Activated CD8-positive, alpha-beta memory T cell treated with anti-CD3 and anti-CD28 coated beads, Interleukin-2, amount 10 ng/mL, durations not matched to agents 7 days and 5 days (primary cell): ENCODE measurements at regions not wholly inside any gene's neighbourhood (a gene's known extent, or its start where the extent isn't known, plus 50 kb on each side); places are given as distances from the start of the nearest gene placed in this dataset.
"Not testable (repeated sequence)": the region's sequence is repeated elsewhere in the genome, so short reads cannot be mapped to it uniquely, and the experiment has no call there.

Source experiments
- ATAC-seq: fragments of 150-1000 bp; cut with Tn5 transposase; one replicate; pipeline ENCODE4 v1.10.0; 2021; ENCODE audit warnings: moderate library complexity
- CTCF ChIA-PET: fragments of 350-600 bp; sonication (Branson Sonifier 250); formaldehyde crosslinking; loops from one replicate; lab custom pipeline; 2021; ENCODE audit warnings: antibody characterized with exemption; lab: Charles Lee
- DNase-seq: peaks from one replicate; pipeline ENCODE4 v3.0.0-alpha.2; 2020
- H3K27ac Mint-ChIP-seq: one replicate; pipeline ENCODE4 v1.8.0; 2021; ENCODE audit warnings: mild to moderate bottlenecking, mixed read lengths
- H3K27me3 Mint-ChIP-seq: one replicate; pipeline ENCODE4 v1.8.0; 2021; ENCODE audit warnings: mixed read lengths
- H3K36me3 Mint-ChIP-seq: one replicate; pipeline ENCODE4 v1.8.0; 2021; ENCODE audit warnings: mild to moderate bottlenecking, mixed read lengths
- H3K4me1 Mint-ChIP-seq: one replicate; pipeline ENCODE4 v1.8.0; 2021; ENCODE audit warnings: mixed read lengths
- H3K4me3 Mint-ChIP-seq: one replicate; pipeline ENCODE4 v1.8.0; 2021; ENCODE audit warnings: mild to moderate bottlenecking, moderate library complexity, mixed read lengths
- H3K9me3 Mint-ChIP-seq: one replicate; pipeline ENCODE4 v1.8.0; 2022; ENCODE audit warnings: low read depth, mixed read lengths

DNA sequence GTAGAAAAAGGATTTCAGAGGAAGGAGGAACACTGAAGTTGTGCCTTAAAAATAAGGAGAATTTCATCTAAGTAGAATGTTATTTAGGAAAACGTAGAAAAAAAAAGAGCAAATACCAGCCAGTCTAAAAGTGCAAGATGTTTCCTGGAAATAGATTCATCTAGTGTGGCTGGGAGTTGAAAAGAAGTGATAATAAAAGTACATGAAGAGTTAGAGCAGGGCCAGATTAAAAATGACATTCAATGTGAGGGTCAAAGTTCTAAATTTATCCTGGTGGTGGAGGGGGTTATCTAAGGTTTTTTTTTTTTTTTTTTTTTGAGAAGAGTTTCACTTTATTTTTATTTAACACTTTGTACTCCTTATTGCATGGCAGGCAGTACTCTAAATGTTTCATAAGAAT lies 289.3 kb downstream of the MDFIC start:
- ATAC-seq (no peak), DNase-seq (no peak)
- Mint-ChIP-seq H3K36me3 (peaks cover 4% of the 10 kb centered on the region), H3K4me3 (no peak overlapping the region), H3K9me3 (peaks cover 11% of the 10 kb centered on the region), H3K27me3 (no peaks in the 10 kb centered on the region), H3K4me1 (peaks cover 3% of the 10 kb centered on the region), H3K27ac (no peak overlapping the region)
- CTCF ChIA-PET: no interaction called here

DNA sequence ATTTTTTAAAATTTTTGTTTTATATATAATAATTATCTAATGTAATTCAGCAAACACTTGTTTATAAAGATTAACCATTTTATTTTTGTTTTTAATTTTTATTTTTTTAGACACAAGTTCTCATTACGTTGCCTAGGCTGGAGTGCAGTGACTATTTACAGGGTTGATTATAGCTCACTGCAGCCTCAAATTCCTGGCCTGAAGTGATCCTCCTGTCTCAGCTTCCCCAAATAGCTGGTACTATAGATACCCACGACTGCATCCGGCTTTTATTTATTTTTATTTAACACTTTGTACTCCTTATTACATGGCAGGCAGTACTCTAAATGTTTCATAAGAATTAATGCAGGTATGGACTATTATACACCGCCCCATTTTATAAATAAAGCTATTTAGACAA lies 288.7 kb downstream of the MDFIC start:
- CTCF ChIA-PET: no interaction called here
- Mint-ChIP-seq H3K36me3 (peaks cover 8% of the 10 kb centered on the region), H3K4me1 (peaks cover 3% of the 10 kb centered on the region), H3K9me3 (peaks cover 11% of the 10 kb centered on the region), H3K4me3 (no peak overlapping the region), H3K27me3 (no peaks in the 10 kb centered on the region), H3K27ac (no peak overlapping the region)
- ATAC-seq (no peak), DNase-seq (no peak)

DNA sequence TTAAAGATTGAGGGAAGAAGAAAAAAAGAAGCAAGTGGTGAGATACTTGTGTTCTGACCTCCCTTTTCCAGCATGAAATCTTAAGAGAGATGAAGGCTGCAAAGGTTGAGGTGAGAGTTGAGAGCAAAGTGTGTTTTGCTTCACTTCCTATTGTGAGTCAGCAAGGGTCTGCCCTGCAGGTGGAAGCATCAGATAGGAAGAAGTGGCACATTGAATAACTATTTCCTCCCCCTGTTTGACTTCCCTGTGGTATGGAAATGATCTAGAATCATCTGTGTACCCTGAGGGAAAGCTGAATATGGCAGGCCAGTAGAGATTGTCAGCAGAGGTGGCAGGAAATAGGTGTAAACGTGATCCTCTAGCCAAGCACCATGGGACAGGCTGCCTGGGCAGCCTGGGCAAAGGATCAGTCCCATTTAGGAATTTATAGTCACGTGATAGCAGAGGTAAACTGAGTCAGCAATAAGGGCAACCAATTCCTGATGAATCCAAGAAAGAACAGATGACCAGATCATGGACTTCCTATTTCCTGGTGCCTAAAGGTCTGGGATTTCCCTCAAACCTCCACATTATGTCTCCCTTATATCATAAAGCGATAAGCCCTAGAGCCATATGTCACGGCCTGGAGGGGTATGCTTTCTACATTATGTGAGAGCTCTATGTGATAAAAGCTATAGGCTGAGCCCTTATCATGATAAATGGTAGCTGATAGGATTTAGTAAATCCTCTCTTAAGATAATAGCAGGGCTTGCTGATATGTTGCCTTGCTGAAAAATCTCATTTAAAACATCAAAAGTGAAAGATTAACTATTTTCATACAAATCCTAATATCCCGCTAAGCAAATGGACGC lies 287.0 kb downstream of the MDFIC start:
- CTCF ChIA-PET: no interaction called here

DNA sequence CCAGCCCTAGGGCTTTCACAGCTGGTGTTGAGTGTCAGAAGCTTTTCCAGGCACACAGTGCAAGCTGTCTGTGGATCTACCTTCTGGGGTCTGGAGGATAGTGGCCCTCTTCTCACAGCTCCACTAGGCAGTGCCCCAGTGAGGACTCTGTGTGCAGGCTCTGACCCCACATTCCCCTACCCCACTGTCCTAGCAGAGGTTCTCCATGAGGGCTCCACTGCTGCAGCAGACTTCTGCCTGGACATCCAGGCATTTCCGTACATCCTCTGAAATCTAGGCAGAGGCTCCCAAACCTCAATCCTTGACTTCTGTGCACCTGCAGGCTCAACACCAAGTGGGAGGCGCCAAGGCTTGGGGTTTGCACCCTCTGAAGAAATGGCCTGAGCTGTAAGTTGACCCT lies 284.5 kb downstream of the MDFIC start:
- H3K27ac Mint-ChIP-seq, DNase-seq, H3K9me3 Mint-ChIP-seq, H3K4me1 Mint-ChIP-seq, H3K4me3 Mint-ChIP-seq, CTCF ChIA-PET, ATAC-seq, H3K27me3 Mint-ChIP-seq: not testable (repeated sequence)
- H3K36me3 Mint-ChIP-seq: peaks cover 11% of the 10 kb centered on the region

More for the DNA sequence above, 287.0 kb downstream of the MDFIC start:
- Mint-ChIP-seq H3K4me3 (no peak overlapping the region), H3K27me3 (no peaks in the 10 kb centered on the region), H3K9me3 (peaks cover 13% of the 10 kb centered on the region), H3K36me3 (peaks cover 11% of the 10 kb centered on the region), H3K27ac (no peak overlapping the region), H3K4me1 (peaks cover 3% of the 10 kb centered on the region)
- DNase-seq (no peak), ATAC-seq (no peak)

DNA sequence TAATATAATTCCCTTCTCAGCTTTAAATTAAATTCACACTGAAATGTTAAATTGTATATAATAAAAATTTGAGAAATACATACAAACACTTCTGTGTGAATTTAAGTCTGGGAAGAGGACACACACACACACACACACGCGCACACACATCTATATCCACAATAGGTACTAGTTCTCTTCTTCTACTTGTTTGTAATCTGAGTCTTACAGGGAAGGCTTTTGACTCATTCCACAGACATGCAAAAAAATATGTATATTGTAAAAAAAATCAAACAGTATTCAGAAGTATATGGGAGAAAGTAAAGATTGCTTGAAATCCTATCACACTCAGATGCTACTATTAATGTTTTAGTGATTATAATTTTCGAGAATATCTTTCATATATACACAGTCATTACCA lies 276.2 kb downstream of the MDFIC start:
- Mint-ChIP-seq H3K9me3 (no peaks in the 10 kb centered on the region), H3K27me3 (no peaks in the 10 kb centered on the region), H3K36me3 (no peaks in the 10 kb centered on the region), H3K4me3 (no peak overlapping the region), H3K27ac (no peak overlapping the region), H3K4me1 (no peaks in the 10 kb centered on the region)
- no peak for ATAC-seq
- CTCF ChIA-PET: no interaction called here
- no peak for DNase-seq

DNA sequence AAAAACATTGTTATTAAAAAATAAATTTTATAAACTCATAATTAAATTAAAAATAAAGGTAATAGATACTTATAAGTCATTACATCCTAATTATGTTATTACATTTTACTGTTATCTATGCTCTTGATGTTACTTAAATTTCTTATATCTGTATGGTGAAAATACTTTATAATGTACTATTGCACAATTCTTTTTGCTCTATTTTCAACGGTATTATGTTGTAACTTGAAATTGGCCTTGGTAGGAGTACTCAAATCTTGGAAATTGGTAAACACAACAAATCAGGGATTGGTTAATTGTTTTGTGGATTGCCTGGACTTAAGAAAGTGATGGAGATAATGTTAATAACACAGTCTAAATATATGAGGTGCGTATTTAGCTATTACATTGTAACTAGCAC lies 273.3 kb downstream of the MDFIC start:
- CTCF ChIA-PET: no interaction called here
- no peaks in the 10 kb centered on the region for H3K4me1 Mint-ChIP-seq
- H3K9me3 Mint-ChIP-seq: no peaks in the 10 kb centered on the region
- H3K4me3 Mint-ChIP-seq: no peak overlapping the region
- ATAC-seq (no peak), DNase-seq (no peak)
- H3K36me3 Mint-ChIP-seq: no peaks in the 10 kb centered on the region
- H3K27ac Mint-ChIP-seq: no peak overlapping the region
- H3K27me3 Mint-ChIP-seq: no peaks in the 10 kb centered on the region

DNA sequence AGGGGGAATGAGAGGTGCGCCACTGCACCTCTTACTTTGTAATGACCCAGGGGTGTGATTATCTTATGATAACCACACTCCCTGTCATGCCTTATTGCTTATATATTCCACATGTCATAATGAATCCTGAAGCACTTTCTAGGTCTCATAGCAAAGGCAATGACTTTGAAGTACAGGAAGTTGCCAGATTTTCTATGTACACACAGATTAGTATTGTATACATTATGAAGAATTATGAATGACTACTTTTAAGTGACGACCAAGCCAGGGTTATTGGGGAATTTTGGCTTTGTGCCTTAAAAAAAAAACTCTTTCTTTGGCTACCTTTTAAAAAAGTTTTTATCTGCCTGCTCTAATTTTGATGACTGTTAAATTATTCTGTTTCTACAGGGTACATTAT lies 269.6 kb downstream of the MDFIC start:
- H3K27me3 Mint-ChIP-seq: no peaks in the 10 kb centered on the region
- no peak overlapping the region for H3K4me3 Mint-ChIP-seq
- H3K36me3 Mint-ChIP-seq: peaks cover 1% of the 10 kb centered on the region
- H3K4me1 Mint-ChIP-seq: no peaks in the 10 kb centered on the region
- CTCF ChIA-PET: no interaction called here
- no peak for DNase-seq
- no peak overlapping the region for H3K27ac Mint-ChIP-seq
- no peak for ATAC-seq
- H3K9me3 Mint-ChIP-seq: no peaks in the 10 kb centered on the region

DNA sequence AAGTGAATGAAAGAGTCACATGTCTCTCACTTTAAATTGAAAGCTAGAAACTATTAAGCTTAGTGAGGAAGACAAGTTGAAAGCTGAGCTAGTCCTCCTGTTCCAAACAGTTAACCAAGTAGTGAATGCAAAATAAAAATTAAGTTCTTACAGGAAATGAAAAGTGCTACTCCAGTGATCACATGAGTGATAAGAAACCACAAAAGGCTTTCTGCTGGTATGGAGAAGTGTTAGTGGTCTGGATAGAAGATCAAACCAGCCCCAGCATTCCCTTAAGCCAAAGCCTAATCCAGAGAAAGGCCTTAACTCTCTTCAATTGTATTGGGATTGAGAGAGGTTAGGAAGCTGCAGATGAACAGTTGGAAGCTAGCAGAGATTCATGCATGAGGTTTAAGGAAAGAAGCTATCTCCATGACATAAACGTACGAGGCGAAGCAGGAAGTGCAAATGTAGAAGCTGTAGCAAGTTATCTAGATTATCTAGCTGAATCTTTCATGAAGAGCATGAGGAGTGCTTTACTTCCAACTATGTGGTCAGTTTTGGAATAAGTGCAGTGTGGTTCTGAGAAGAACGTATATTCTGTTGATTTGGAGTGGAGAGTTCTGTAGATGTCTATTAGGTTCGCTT lies 261.6 kb downstream of the MDFIC start:
- ATAC-seq (no peak), DNase-seq (no peak)
- H3K36me3 Mint-ChIP-seq: peaks cover 1% of the 10 kb centered on the region
- H3K9me3 Mint-ChIP-seq: no peaks in the 10 kb centered on the region
- no peaks in the 10 kb centered on the region for H3K27me3 Mint-ChIP-seq
- H3K4me1 Mint-ChIP-seq: peaks cover 8% of the 10 kb centered on the region
- no peak overlapping the region for H3K27ac Mint-ChIP-seq
- CTCF ChIA-PET: no interaction called here
- no peak overlapping the region for H3K4me3 Mint-ChIP-seq

DNA sequence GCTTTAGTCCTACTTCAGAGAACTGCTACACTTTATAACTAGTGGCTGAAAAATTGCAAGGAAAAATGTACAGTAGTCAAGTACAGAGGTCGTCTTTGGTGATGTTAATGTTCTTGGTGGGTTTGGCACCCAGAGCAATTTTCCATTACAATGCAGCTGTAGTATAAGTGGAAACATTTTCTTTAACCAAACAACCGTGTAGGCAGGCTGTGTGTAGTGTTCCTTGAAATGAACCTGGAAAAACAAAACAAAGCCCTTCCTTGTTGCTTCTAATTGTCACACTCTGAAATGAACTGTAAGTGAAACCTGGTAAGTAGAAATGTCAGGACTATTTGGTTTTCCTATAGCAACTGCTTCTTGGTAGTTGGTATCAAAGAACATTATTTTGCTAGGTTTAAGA lies 256.9 kb downstream of the MDFIC start:
- Mint-ChIP-seq H3K36me3 (no peaks in the 10 kb centered on the region), H3K4me3 (no peak overlapping the region), H3K9me3 (no peaks in the 10 kb centered on the region), H3K27me3 (no peaks in the 10 kb centered on the region), H3K27ac (no peak overlapping the region), H3K4me1 (peaks cover 7% of the 10 kb centered on the region)
- CTCF ChIA-PET: no interaction called here
- DNase-seq (no peak), ATAC-seq (no peak)

DNA sequence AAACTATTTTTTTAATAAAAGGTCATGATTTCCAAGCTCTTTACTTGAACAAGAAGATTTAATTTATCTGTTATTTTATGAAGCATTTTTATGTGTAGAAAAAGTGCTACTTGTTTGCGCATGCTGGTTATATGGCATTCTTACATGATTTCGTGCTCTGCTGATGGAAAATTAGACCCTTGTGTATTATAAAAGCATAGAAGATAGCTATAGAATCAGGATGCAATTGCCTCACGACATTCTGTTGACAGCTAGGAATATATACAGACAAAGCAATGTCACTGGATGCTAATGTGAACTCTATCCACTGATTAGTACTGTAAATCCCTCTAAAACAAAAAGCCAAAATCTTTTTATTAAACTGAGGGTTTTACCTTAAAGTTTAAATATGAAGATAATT lies 255.9 kb downstream of the MDFIC start:
- Mint-ChIP-seq H3K4me1 (no peaks in the 10 kb centered on the region), H3K27ac (no peak overlapping the region), H3K27me3 (no peaks in the 10 kb centered on the region), H3K9me3 (no peaks in the 10 kb centered on the region), H3K36me3 (no peaks in the 10 kb centered on the region), H3K4me3 (no peak overlapping the region)
- no peak for ATAC-seq
- CTCF ChIA-PET: no interaction called here
- DNase-seq: no peak

DNA sequence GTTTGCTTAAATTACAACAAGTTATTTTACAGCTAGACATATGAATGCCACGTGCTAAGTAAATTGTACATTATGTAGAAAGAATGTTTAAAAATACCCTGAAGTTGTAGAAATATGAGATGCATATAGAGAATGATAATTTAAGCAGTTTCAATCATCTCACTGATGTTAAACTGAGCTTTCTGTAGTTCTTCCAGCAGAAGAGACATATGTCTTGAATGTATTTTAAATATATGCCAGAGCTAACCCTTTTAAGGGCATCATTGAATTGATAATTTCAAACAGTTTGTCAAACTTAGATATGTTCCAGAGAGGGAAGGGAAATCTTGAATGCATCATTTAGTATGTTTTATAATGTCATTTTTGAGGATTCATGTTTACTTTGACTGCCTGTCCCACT lies 255.2 kb downstream of the MDFIC start:
- H3K4me1 Mint-ChIP-seq: no peaks in the 10 kb centered on the region
- H3K27me3 Mint-ChIP-seq: no peaks in the 10 kb centered on the region
- H3K4me3 Mint-ChIP-seq: no peak overlapping the region
- no peaks in the 10 kb centered on the region for H3K9me3 Mint-ChIP-seq
- H3K27ac Mint-ChIP-seq: no peak overlapping the region
- H3K36me3 Mint-ChIP-seq: no peaks in the 10 kb centered on the region
- no peak for DNase-seq
- no peak for ATAC-seq
- CTCF ChIA-PET: no interaction called here

DNA sequence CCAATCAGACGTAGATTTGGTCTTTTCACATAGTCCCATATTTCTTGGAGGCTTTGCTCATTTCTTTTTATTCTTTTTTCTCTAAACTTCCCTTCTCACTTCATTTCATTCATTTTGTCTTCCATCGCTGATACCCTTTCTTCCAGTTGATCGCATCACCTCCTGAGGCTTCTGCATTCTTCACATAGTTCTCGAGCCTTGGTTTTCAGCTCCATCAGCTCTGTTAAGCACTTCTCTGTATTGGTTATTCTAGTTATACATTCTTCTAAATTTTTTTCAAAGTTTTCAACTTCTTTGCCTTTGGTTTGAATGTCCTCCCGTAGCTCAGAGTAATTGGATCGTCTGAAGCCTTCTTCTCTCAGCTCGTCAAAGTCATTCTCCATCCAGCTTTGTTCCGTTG lies 250.5 kb downstream of the MDFIC start:
- ATAC-seq, H3K36me3 Mint-ChIP-seq, H3K4me1 Mint-ChIP-seq, H3K9me3 Mint-ChIP-seq, CTCF ChIA-PET, H3K4me3 Mint-ChIP-seq, H3K27me3 Mint-ChIP-seq, H3K27ac Mint-ChIP-seq, DNase-seq: not testable (repeated sequence)

DNA sequence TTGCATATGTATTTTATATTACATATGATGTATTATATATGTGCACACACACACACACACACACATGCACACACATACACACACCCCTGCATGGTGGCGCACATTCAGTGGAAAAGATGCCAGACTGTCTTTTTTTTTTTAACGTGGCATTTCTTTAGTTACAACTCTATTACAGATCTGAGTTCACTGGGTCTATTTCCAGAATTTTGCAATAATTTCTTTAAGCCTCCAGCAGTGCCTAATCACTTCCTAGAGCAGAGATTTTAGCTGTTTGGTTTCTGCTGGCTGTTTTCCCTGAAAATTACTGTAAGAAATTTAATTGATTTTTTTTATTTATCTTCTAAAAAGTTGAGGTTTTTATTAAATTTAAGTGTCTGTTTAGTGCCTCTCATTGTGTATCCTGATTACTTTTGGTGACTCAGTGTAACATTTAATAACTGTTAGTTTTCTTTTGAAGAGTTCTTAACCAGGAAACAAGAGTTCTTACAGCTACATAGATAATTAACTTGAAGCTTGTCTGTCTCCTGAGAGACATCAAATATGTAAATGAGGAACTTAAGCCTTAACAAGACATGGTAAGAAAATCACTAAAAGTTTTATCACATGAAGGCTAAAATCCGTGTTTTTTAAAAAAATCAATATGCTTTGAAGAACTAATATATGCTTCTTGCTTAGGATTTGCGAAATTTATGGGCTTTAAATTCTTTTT lies 232.0 kb downstream of the MDFIC start:
- DNase-seq (no peak), ATAC-seq (no peak)
- H3K36me3 Mint-ChIP-seq: no peaks in the 10 kb centered on the region
- peaks cover 4% of the 10 kb centered on the region for H3K4me1 Mint-ChIP-seq
- no peak overlapping the region for H3K27ac Mint-ChIP-seq
- H3K27me3 Mint-ChIP-seq: no peaks in the 10 kb centered on the region
- H3K9me3 Mint-ChIP-seq: no peaks in the 10 kb centered on the region
- CTCF ChIA-PET: no interaction called here
- no peak overlapping the region for H3K4me3 Mint-ChIP-seq

DNA sequence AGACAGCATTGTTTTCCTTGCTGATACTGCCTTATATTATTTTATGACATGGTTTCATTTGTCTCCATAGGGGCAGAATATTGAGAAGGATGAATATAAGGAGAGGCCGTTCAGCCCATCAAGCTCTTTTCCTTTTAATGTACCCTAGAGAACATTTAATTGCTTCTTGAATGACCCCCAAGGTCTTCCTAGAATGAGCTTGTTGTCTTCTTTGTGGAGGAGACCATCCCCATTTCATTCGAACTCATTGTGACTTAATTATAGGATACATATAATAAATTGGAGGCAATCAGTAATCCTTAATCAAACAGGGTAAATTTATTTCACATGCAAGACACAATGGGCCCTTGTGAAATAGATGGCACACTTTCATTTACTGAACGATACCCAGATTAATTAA lies 231.3 kb downstream of the MDFIC start:
- peaks cover 4% of the 10 kb centered on the region for H3K4me1 Mint-ChIP-seq
- H3K27ac Mint-ChIP-seq: no peak overlapping the region
- no peak for ATAC-seq
- CTCF ChIA-PET: no interaction called here
- no peaks in the 10 kb centered on the region for H3K9me3 Mint-ChIP-seq
- H3K36me3 Mint-ChIP-seq: no peaks in the 10 kb centered on the region
- H3K27me3 Mint-ChIP-seq: no peaks in the 10 kb centered on the region
- no peak for DNase-seq
- H3K4me3 Mint-ChIP-seq: no peak overlapping the region
